Mesenchymal stem cell (in vitro differentiated cells and primary cell): ENCODE measurements at regions not wholly inside any gene's neighbourhood (a gene's known extent, or its start where the extent isn't known, plus 50 kb on each side); places are given as distances from the start of the nearest gene placed in this dataset.

ENCODE experiments used
- DNase-seq: peaks from one replicate; pipeline ENCODE4 v3.0.0-alpha.2; 2013
- H2AFZ ChIP-seq: one replicate; pipeline ENCODE4 v1.6.1; 2013; ENCODE audit warnings: low read depth, mild to moderate bottlenecking, control low read depth, inconsistent platforms, low read length, moderate library complexity
- H2AK5ac ChIP-seq: 2 replicates; pipeline ENCODE4 v1.6.1; 2013; ENCODE audit warnings: low read length, moderate library complexity, mild to moderate bottlenecking, inconsistent platforms; ENCODE audit not compliant: severe bottlenecking
- H2BK120ac ChIP-seq: one replicate; pipeline ENCODE4 v1.6.1; 2013; ENCODE audit warnings: low read depth, mild to moderate bottlenecking, inconsistent platforms, low read length, moderate library complexity
- H2BK12ac ChIP-seq, 2 experiments: one replicate each; pipeline ENCODE4 v1.6.1; 2013; ENCODE audit warnings: inconsistent platforms in 2 of 2, low read length in 2 of 2, mild to moderate bottlenecking in 2 of 2, moderate library complexity in 2 of 2, control low read depth in 1 of 2
- H2BK15ac ChIP-seq: one replicate; pipeline ENCODE4 v1.6.1; 2013; ENCODE audit warnings: mild to moderate bottlenecking, low read depth, inconsistent platforms; ENCODE audit not compliant: poor library complexity, severe bottlenecking
- H2BK5ac ChIP-seq: 2 replicates; pipeline ENCODE4 v1.6.1; 2013; ENCODE audit warnings: low read depth, mild to moderate bottlenecking, low read length, control low read depth, inconsistent platforms; ENCODE audit not compliant: poor library complexity, severe bottlenecking
- H3K14ac ChIP-seq, 2 experiments: one replicate each; pipeline ENCODE4 v1.6.1; 2013; ENCODE audit warnings: inconsistent platforms in 2 of 2, low read length in 2 of 2, control low read depth in 1 of 2, mild to moderate bottlenecking in 1 of 2, moderate library complexity in 1 of 2
- H3K18ac ChIP-seq, 2 experiments: one replicate each; pipeline ENCODE4 v1.6.1; 2013; ENCODE audit warnings: inconsistent platforms in 2 of 2, low read length in 2 of 2, control low read depth in 1 of 2, low read depth in 1 of 2, mild to moderate bottlenecking in 1 of 2
- H3K23ac ChIP-seq, 2 experiments: one replicate each; pipeline ENCODE4 v1.6.1; 2013; ENCODE audit warnings: inconsistent platforms in 2 of 2, low read length in 2 of 2, mild to moderate bottlenecking in 2 of 2, moderate library complexity in 2 of 2, control low read depth in 1 of 2
- H3K27ac ChIP-seq: 2 replicates; pipeline ENCODE4 v1.5.1; 2013; ENCODE audit warnings: mild to moderate bottlenecking, moderate library complexity, low read length, control low read depth, inconsistent platforms; ENCODE audit not compliant: poor library complexity, severe bottlenecking
- H3K27me3 ChIP-seq, 2 experiments: 2 replicates each; pipeline versions ENCODE4 v1.6.1 to v1.7.0; 2013; ENCODE audit warnings: low read length in 2 of 2, mild to moderate bottlenecking in 2 of 2, moderate library complexity in 2 of 2, control low read depth in 1 of 2, inconsistent platforms in 1 of 2; ENCODE audit not compliant: control insufficient read depth in 1 of 2, insufficient read depth in 1 of 2
- H3K36me3 ChIP-seq, 2 experiments: 2 replicates each; pipeline versions ENCODE4 v1.6.1 to v1.7.0; 2013; ENCODE audit warnings: low read length in 2 of 2, control low read depth in 1 of 2, inconsistent platforms in 1 of 2, low read depth in 1 of 2, mild to moderate bottlenecking in 1 of 2; ENCODE audit not compliant: insufficient read depth in 2 of 2, control insufficient read depth in 1 of 2
- H3K4ac ChIP-seq, 2 experiments: one replicate each; pipeline ENCODE4 v1.6.1; 2013; ENCODE audit warnings: inconsistent platforms in 2 of 2, low read length in 2 of 2, mild to moderate bottlenecking in 2 of 2, moderate library complexity in 2 of 2, control low read depth in 1 of 2, low read depth in 1 of 2
- H3K4me1 ChIP-seq: 2 replicates; pipeline ENCODE4 v1.6.1; 2013; ENCODE audit warnings: low read depth, low read length, control low read depth; ENCODE audit not compliant: control insufficient read depth, insufficient read depth
- H3K4me2 ChIP-seq: 2 replicates; pipeline ENCODE4 v1.6.1; 2013; ENCODE audit warnings: low read length, mild to moderate bottlenecking, inconsistent platforms; ENCODE audit not compliant: poor library complexity, severe bottlenecking
- H3K4me3 ChIP-seq, 2 experiments: 2 replicates each; pipeline versions ENCODE4 v1.5.1 to v1.7.0; 2013; ENCODE audit warnings: low read length in 2 of 2, mild to moderate bottlenecking in 2 of 2, control low read depth in 1 of 2, low read depth in 1 of 2; ENCODE audit not compliant: insufficient read depth in 1 of 2
- H3K79me1 ChIP-seq: replicated peaks from 2 replicates; pipeline ENCODE4 v1.6.1; 2013; ENCODE audit warnings: mild to moderate bottlenecking, control low read depth, low read length, inconsistent platforms; ENCODE audit not compliant: poor library complexity, severe bottlenecking
- H3K9ac ChIP-seq: 2 replicates; pipeline ENCODE4 v1.7.0; 2013; ENCODE audit warnings: mild to moderate bottlenecking, low read length, moderate library complexity
- H3K9me3 ChIP-seq: 2 replicates; pipeline ENCODE4 v1.7.0; 2013; ENCODE audit warnings: mild to moderate bottlenecking, low read length; ENCODE audit not compliant: control insufficient read depth
- H4K8ac ChIP-seq: one replicate; pipeline ENCODE4 v1.6.1; 2013; ENCODE audit warnings: inconsistent platforms, mild to moderate bottlenecking, low read length, moderate library complexity
- H4K91ac ChIP-seq: one replicate; pipeline ENCODE4 v1.6.1; 2013; ENCODE audit warnings: mild to moderate bottlenecking, low read length, inconsistent platforms
- WGBS: methylation state at CpG from one replicate; pipeline ENCODE4 v1.1.7; 2013; ENCODE audit warnings: mixed read lengths; 5-methylcytosine and 5-hydroxymethylcytosine counted together

DNA sequence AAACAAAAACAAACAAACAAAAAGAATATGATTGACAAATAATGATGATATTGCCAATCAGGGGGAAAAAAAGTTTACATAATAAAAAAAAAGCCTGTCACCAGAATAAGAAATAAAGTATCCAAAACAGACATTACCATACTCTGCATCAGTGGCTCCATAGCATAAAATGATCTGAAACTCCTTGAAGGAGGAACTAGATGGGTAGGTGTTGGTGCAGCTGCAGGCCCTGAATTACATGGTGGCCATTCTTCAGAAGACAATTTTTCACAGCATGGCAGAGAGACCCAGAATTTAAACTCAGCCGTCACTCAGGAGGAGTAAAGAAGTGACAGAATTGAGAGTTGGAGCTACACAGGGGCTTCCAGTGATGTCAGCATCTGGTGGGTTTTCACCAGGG is 60.2 kb downstream of the GLUL start:
- no peak overlapping the region for H4K91ac ChIP-seq
- H2BK120ac ChIP-seq = no peak overlapping the region
- H3K4me2 ChIP-seq = no peak overlapping the region
- H3K9ac ChIP-seq = no peak overlapping the region
- no peaks in the 10 kb centered on the region for H3K27me3 ChIP-seq
- no peak overlapping the region for H3K4me3 ChIP-seq
- DNase-seq = no peak
- H3K4me1 ChIP-seq = no peaks in the 10 kb centered on the region
- no peak overlapping the region for H2AK5ac ChIP-seq
- H3K36me3 ChIP-seq = no peaks in the 10 kb centered on the region
- no peak overlapping the region for H3K14ac ChIP-seq
- no peak overlapping the region for H3K27ac ChIP-seq
- H4K8ac ChIP-seq = no peak overlapping the region
- no peak overlapping the region for H2BK15ac ChIP-seq
- no peak overlapping the region for H2BK5ac ChIP-seq
- no peak overlapping the region for H2AFZ ChIP-seq
- H2BK12ac ChIP-seq = no peak overlapping the region
- H3K23ac ChIP-seq = no peak overlapping the region
- WGBS = 100% methylated on average over 1 of the region's 1 CpG
- H3K9me3 ChIP-seq = no peaks in the 10 kb centered on the region
- H3K79me1 ChIP-seq = no peaks in the 10 kb centered on the region
- no peak overlapping the region for H3K18ac ChIP-seq
- no peak overlapping the region for H3K4ac ChIP-seq

DNA sequence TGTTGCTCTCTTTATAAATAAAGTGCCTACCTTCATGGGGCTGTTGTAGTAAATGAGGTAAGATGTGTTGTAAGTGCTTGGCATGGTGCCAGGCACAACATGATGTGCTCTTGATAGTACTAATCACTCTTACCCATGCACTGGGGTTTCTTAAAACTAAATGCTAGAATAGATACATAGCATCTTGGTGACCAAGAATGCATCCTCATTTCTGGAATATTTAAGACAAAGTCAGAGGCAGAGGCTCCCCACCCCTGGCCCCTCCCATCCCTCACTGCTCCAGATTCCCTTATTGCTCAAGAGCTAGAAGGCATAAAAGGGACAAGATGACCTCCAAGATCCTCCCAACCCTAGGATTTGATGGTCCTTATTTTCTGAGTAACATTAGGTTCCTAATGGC is 61.3 kb downstream of the GLUL start:
- no peak overlapping the region for H2AK5ac ChIP-seq
- H3K4ac ChIP-seq = no peak overlapping the region
- H3K27me3 ChIP-seq = no peaks in the 10 kb centered on the region
- no peak overlapping the region for H3K4me2 ChIP-seq
- DNase-seq = no peak
- no peak overlapping the region for H3K27ac ChIP-seq
- H3K4me3 ChIP-seq = no peak overlapping the region
- H2BK12ac ChIP-seq = no peak overlapping the region
- no peak overlapping the region for H4K91ac ChIP-seq
- no peaks in the 10 kb centered on the region for H3K9me3 ChIP-seq
- H3K79me1 ChIP-seq = no peaks in the 10 kb centered on the region
- H3K14ac ChIP-seq = no peak overlapping the region
- no peak overlapping the region for H2BK15ac ChIP-seq
- no peak overlapping the region for H3K23ac ChIP-seq
- no peak overlapping the region for H3K18ac ChIP-seq
- H2BK120ac ChIP-seq = no peak overlapping the region
- no peak overlapping the region for H2AFZ ChIP-seq
- no peak overlapping the region for H2BK5ac ChIP-seq
- no peaks in the 10 kb centered on the region for H3K4me1 ChIP-seq
- H3K9ac ChIP-seq = no peak overlapping the region
- no peaks in the 10 kb centered on the region for H3K36me3 ChIP-seq
- H4K8ac ChIP-seq = no peak overlapping the region

DNA sequence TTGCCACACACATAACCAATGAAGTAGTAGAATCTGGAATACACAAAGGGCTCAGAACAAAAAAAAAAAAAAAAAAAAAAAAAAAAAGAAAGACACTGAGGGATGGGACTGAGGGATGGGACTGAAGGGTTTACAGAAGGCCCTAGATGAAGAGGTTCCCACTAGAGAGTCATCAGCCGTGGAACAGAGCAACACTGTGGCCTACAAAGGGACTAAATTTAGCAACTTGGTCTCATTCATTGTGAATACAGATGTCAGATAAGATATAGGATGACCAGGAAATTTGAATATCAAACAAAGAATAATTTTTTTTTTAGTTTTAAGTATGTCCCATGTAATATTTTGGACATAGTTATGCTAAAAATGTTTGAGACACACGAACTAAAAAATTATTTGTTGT is 62.1 kb downstream of the GLUL start:
- no peak overlapping the region for H3K9ac ChIP-seq
- no peak overlapping the region for H3K4me2 ChIP-seq
- WGBS = 100% methylated on average over 1 of the region's 2 CpGs
- no peak overlapping the region for H3K14ac ChIP-seq
- no peak for DNase-seq
- H3K4ac ChIP-seq = no peak overlapping the region
- H3K4me3 ChIP-seq = no peak overlapping the region
- no peak overlapping the region for H4K8ac ChIP-seq
- H3K27me3 ChIP-seq = no peaks in the 10 kb centered on the region
- H2BK120ac ChIP-seq = no peak overlapping the region
- no peak overlapping the region for H2BK15ac ChIP-seq
- no peaks in the 10 kb centered on the region for H3K36me3 ChIP-seq
- H3K79me1 ChIP-seq = no peaks in the 10 kb centered on the region
- H3K23ac ChIP-seq = no peak overlapping the region
- no peaks in the 10 kb centered on the region for H3K9me3 ChIP-seq
- no peak overlapping the region for H4K91ac ChIP-seq
- no peak overlapping the region for H2AK5ac ChIP-seq
- H3K18ac ChIP-seq = no peak overlapping the region
- H2BK5ac ChIP-seq = no peak overlapping the region
- H3K4me1 ChIP-seq = no peaks in the 10 kb centered on the region
- no peak overlapping the region for H2AFZ ChIP-seq
- no peak overlapping the region for H2BK12ac ChIP-seq
- no peak overlapping the region for H3K27ac ChIP-seq

DNA sequence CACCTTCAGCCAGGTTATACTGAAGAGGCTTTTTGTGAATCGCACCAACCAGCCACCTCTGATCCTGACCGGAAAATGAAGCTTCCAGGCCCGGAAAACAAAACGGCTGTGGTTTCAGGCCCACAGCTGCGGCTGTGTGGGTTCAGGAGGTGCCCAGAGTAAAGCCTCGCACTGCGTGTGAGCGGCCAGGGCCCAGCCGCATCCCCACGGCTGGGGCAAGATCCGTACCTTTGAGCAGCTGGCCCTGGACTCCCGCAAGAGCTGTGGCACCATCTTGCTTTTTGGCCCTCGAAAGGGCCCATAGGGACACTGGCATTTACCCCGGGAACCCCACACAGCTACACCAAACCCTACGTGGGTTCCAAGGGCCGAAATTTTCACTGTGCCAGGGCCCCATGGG is 63.0 kb downstream of the GLUL start:
- no peak overlapping the region for H3K4ac ChIP-seq
- H4K91ac ChIP-seq = no peak overlapping the region
- no peak overlapping the region for H2AK5ac ChIP-seq
- no peak overlapping the region for H2BK12ac ChIP-seq
- H2AFZ ChIP-seq = no peak overlapping the region
- no peak overlapping the region for H2BK15ac ChIP-seq
- no peaks in the 10 kb centered on the region for H3K9me3 ChIP-seq
- no peak overlapping the region for H3K23ac ChIP-seq
- H2BK120ac ChIP-seq = no peak overlapping the region
- H4K8ac ChIP-seq = no peak overlapping the region
- H3K27me3 ChIP-seq = no peaks in the 10 kb centered on the region
- 90% methylated on average over 16 of the region's 16 CpGs for WGBS
- no peak overlapping the region for H3K9ac ChIP-seq
- H3K4me3 ChIP-seq = no peak overlapping the region
- no peaks in the 10 kb centered on the region for H3K36me3 ChIP-seq
- no peak for DNase-seq
- no peak overlapping the region for H2BK5ac ChIP-seq
- no peak overlapping the region for H3K27ac ChIP-seq
- no peak overlapping the region for H3K18ac ChIP-seq
- no peaks in the 10 kb centered on the region for H3K79me1 ChIP-seq
- no peaks in the 10 kb centered on the region for H3K4me1 ChIP-seq
- no peak overlapping the region for H3K14ac ChIP-seq
- H3K4me2 ChIP-seq = no peak overlapping the region
